NCI-H510A treated with DMSO at 0.1 percent for 48 hours (cell line): ENCODE measurements at regions not wholly inside any gene's neighbourhood (a gene's known extent, or its start where the extent isn't known, plus 50 kb on each side); places are given as distances from the start of the nearest gene placed in this dataset.
"Not testable (repeated sequence)": the region's sequence is repeated elsewhere in the genome, so short reads cannot be mapped to it uniquely, and the experiment has no call there.

Experiments
- DNase-seq: peaks from one replicate; lab custom pipeline; 2025; lab: John Stamatoyannopoulos, UW

DNA sequence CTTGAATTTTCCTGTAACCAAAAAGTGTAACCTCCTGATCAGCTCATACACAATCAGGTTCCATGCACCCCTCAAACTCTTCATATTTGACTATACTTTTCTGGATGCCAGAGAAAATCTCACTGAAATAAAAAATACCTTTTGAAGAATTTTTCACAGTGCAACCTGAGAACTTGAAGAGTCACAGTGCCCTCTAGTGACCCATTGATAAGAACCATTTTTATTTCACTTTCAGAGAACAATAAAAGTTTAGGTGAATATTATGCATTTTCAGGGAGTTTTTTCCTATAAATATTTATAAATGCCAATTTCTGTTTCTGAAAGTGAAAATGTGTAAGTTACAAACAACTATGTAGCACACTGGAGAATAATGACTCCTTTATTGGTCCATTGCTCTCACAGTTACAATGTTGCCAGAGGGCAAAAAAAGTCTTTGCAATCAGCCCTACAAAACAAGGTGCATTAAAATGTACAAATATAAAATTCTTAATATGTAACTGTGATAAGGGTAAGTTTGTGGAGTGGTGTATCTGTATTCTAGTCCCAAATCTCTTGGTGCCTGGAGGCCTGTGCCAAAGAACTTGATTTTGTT, 153.6 kb upstream of the INTU start:
- peak; percentile 15 for DNase-seq

DNA sequence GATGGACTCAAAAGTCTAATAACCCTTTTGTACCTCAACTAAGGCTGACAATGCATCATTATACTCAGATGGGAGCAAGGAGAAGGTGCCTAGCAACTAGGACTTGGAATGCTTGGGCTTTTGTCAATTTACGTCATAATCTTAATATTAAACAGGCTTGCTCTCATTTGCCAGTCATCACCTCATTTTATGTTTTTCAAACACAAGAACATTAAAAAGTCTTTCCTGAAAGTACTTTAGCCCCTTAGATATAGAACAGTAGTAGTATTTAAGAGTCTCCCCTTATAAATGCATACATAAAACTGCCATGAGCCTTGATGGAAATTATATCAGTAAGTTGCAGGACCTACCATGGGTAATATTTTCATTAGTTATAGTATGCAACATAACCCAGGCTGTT, 150.7 kb upstream of the INTU start:
- DNase-seq: no peak

DNA sequence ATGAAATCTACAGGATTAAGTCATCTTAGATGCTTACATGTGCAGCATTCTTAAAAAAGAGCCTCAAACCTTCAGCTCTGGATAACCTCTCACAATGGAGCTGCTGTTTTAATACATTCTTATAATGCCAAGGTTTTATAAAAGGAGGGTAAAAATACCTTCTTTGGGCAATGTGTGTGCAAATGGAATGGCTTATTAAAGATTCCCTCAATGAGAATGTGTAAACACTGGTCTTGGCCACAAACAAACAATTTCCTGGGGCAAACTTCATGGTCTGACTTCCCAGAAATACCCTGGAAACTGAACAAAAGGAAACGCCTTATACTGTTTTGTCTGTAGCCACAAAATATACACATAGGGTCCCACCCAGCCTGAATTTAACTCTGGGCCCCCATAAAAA, 148.6 kb upstream of the INTU start:
- no peak for DNase-seq

GRCh38 chr4:127486248-127486647, 146.5 kb upstream of the INTU start:
- DNase-seq: peak; percentile 1

DNA sequence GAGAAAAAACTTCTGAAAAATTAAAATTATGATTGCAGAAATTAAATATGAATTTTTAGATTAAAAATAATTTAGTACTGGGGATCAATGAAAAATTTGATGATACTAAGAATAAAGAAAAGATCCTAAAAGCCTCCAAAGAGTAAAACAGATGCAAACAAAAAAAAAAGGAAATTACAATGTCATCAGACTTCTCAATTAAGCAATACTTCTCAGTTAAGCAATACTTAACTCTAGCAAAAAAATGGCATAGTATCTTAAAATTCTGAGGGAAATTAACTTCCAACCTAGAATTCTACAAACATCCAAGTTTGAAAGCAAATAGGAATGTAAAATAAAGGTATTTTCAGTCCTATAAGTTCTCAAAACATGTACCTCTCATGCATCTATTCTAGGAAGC, 141.2 kb upstream of the INTU start:
- no peak for DNase-seq

GRCh38 chr4:127496875-127497274, 135.9 kb upstream of the INTU start:
- not testable (repeated sequence) for DNase-seq

DNA sequence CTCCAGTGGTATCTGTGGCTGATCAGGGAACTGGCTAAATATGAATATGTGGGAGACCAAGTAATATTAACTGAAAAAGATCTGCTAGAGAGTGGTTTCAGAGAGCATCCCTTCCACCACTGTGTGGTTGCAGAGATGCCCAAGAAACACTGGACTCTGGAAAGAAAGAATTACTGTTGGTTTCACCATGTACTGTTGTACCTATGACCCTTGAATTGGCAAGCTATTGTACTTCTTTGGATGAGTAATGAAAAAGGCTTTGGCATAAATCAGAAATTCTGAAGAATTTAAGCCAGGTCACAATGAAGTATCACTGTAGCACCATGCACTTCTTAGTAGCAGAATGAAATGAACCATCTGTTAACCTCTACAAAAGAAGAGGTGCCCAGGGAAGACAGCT, 134.4 kb upstream of the INTU start:
- no peak for DNase-seq

DNA sequence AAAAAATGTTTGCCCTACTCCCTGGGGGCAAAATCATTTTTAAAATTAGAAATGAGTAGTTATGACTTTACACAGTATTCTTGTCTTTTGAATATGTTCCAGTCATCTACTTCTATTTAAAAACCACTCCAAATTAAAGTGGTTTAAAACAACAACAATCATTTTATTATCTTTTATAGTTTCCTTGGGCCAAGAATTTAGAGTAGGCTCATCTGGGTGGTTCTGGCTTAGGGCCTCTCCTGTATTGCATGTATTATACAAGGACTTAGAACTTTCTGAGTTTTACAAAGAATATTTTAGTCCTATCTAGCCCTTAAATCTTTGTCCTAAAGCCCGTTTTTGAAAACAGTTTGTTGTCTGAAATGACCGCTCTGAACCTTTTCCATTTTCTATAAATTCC, 132.5 kb upstream of the INTU start:
- DNase-seq: no peak

DNA sequence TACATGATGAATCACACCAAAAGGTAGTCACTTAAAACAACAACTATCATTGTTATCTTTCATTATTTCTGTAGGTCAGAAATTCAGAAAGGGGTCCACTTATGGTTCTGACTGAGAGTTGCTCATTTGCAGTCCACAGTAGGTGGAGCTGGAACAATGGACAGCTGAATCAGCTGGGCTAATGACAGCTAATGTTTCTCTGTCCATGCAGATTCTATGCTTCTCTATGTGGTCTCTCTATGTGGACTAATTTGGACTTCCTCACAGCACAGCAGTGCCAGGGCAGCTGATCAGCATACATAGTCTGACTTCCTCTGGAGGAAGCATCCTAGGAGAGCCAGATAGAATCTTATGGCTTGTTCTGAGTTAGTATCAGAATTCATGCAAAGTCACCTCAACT, 131.7 kb upstream of the INTU start:
- DNase-seq: no peak

DNA sequence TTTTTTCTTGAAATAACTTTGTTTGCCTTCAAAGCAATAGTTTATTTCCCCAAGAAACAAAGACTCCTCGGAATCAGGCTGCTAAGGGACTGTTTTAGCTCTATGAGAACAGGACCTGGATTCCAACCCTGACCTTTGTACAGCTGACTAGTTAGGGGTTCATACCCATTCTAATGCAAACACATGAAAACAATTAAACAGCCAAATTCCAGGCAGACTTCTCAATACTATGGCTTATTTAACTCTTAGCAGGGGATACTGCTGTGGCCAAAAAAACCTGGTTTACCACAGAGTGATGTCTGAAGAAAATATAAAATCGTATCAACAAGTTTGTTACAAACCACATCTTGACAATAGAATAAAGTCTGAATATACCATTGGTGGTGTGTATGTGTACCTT, 129.6 kb upstream of the INTU start:
- DNase-seq: no peak

- no peak for DNase-seq
Measured at GRCh38 chr4:127505203-127505602, 127.6 kb upstream of the INTU start.

- DNase-seq: no peak
Measured at GRCh38 chr4:127506283-127506682, 126.5 kb upstream of the INTU start.

DNA sequence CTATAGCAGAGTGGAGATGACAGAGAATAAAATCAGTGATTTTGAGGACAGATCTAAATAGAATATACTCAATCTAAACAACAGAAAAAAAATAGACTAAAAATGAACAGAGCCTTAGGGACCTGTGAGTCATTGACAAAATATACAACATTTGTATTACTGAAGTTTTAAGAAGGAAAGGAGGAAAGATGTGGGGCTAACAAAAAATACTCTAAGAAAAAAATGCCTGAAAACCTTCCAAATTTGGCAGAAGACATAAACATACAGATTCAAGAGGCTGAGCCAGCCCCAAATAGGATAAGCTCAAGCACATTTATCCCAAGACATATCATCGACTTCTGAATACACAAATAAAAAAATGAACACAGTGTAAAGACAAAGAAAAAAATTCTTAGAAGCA, 123.6 kb upstream of the INTU start:
- no peak for DNase-seq

DNA sequence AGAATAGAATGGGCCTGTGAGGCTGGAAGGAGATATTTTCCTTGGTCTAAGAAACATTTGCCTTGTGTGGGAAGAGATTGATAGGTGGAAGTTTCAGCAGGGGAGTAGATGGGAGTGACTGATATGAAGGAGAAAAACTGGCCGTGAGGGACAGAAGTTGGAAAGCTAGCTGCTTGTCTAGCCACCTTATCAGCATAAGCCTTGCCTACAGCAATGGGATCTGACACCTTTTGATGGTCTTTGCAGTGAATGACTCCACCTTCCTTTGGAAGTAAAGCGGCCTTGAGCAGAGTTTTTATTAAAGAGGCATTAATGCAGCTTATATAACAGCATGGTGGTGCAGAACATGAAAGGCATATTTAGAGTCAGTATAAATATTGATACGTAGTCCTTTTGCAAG, 120.1 kb upstream of the INTU start:
- not testable (repeated sequence) for DNase-seq

DNA sequence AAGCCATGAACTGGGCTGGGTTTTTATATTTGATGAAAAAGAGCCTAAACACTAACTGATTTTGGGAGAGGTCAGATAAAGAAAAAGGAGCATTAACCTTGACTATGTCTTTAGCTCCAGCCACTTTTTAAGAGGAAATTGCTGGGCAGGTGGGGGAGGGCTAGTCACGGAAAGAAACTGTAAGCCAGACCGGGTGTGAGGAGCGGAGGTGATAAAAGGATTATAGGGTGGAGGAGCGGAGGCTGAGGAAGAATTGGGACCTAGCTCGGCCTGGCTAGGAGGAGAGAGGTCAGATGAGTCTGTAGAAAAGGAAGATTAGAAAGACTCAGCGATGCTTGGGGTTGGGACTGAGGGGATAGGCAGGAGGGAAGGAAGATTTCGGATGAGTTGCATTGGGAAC, 117.5 kb upstream of the INTU start:
- DNase-seq: not testable (repeated sequence)

GRCh38 chr4:127518046-127518445, 114.7 kb upstream of the INTU start:
- DNase-seq: no peak

- DNase-seq: no peak
Measured at GRCh38 chr4:127521463-127521862, 111.3 kb upstream of the INTU start.

GRCh38 chr4:127523369-127523768, 109.4 kb upstream of the INTU start:
- DNase-seq: no peak

- no peak for DNase-seq
Measured at GRCh38 chr4:127525608-127526007, 107.1 kb upstream of the INTU start.

DNA sequence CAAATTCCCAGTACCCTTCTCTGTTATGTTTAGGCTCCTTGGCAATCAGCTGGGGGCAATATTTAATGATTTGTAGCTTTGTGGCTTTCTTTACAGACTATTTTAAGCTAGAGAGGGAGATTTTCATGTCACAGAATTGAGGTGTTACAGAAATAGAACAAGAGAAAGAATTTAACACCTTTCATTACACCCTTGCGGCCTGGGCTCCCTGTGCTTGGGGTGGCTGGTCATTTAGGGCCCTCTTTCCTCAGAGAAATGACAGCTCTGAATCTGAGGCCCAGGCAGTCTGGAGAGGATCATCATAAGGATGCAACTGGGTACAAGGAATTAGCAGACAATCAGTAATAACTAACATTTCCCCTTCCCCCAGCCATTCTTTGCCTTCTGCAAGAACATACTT, 104.5 kb upstream of the INTU start:
- DNase-seq: no peak

GRCh38 chr4:127529879-127530278, 102.9 kb upstream of the INTU start:
- DNase-seq: not testable (repeated sequence)

GRCh38 chr4:127533028-127533700, 99.6 kb upstream of the INTU start:
- no peak for DNase-seq

DNA sequence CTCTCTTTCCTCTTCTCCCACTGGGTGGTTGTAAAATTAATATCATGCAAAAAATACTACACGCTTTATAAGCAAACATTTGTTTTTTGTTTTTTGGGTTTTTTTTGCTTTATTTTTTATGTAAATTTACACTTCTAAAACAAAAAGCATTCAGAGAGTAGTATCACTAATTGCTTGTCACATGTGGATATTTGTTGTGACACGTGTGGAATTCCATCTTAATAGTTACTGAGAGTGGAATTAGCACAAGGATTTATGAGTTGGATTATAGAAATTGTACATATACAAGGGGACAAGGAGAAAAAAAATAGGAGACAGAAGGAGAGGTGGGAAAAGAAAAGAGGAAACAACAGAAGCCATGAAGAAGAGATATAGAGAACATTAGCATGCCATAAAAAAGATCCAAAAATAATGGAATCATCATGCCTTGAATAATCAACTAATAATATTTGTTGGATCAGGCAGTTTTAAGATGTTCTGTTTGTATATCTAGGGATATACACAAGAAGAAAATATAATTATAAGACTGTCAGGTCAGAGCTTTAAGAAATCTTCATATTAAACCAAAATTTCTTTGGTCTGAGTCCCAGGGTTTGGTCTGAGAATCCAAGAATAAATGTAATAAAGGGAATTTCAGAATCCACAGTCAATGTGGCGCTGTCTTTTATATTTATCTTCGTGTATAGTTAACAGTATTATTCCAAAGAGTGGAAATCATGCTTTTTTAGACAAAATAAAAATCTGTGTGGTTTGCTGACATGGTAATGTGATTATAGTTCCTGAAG, 98.5 kb upstream of the INTU start:
- no peak for DNase-seq
